ENCODE measurements at regions not wholly inside any gene's neighbourhood (a gene's known extent, or its start where the extent isn't known, plus 50 kb on each side); places are given as distances from the start of the nearest gene placed in this dataset.

DNA sequence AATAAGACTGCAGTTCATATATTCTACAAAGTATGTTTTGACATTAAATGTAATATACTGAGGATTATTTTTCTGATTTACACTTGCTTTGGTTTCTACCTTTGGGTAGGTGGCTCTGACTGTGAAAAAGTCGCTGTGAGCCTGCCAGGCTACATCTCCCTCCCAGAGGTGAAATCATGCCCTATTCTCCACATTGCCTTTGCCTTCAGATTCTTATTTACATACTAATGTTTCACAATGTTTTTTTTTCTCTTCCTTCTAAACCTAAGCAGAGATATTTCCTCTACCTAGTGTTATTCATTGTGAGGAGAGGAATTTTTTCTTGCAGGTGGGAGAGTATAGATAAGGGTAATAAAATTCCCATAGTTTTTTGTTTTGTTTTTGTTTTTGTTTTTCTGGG lies 111.5 kb upstream of the ANTXRL start (continued):
- no peak for TF ChIP-seq SP4 (IDR thresholded peaks at IDR 0.05; ENCODE audit: low read length)
- TF ChIP-seq SAP30 (IDR thresholded peaks at IDR 0.05; ENCODE audit: insufficient read depth, insufficient replicate concordance, low read length) = no peak
- TF ChIP-seq TAF7 (optimal IDR thresholded peaks at IDR 0.05; ENCODE audit: borderline replicate concordance, low read depth, low read length) = no peak
